HG03521 (cell line): ENCODE measurements at regions not wholly inside any gene's neighbourhood (a gene's known extent, or its start where the extent isn't known, plus 50 kb on each side); places are given as distances from the start of the nearest gene placed in this dataset.
"Not testable (repeated sequence)": the region's sequence is repeated elsewhere in the genome, so short reads cannot be mapped to it uniquely, and the experiment has no call there.

Experiments used
- ATAC-seq: cut with Tn5 transposase; IDR thresholded peaks from one replicate; pipeline ENCODE4 v1.9.1; 2021; ENCODE audit warnings: mild to moderate bottlenecking, moderate library complexity; ENCODE audit not compliant: unreplicated experiment

DNA sequence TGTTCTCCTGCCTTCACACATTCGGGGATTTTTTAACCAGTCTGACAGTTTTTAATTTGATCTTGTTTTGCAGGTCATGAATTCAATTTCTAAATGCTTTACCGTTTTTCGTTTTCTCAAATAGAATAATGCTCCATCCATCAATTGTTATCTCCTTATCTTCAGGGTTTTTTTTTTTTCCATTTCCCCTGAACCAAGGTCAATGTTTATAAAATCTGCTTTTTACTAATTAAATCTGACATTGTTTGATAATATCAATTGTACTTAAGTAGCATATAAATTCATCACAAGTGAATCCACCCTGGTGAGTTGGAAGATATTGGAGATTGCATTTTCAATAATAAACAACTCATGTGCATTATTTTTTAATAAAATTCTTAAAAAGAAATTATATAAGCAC lies 2004.6 kb upstream of the WWC1 start:
- ATAC-seq, result no peak

DNA sequence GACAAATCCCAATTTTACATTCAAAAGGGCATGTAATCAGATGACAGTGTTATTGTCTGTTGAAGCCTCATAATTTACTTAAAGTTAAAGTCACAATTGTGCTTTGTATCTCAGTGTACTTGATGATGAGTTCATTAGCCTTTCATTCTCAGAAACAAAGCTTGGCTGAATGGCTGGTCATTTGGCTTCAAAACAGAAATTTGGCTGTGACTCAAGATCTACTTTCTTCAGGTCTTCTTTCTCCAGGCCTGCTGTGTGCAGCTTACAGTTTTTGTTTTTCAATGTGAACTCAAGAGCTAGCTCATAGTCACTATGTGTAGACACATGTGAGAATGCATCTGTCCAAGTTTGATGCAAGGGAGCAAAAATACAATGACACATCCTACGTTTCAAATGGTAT lies 2003.6 kb upstream of the WWC1 start:
- ATAC-seq, result no peak

GRCh38 chr5:166291800-166292199 lies 1999.6 kb upstream of the WWC1 start:
- not testable (repeated sequence) for ATAC-seq

DNA sequence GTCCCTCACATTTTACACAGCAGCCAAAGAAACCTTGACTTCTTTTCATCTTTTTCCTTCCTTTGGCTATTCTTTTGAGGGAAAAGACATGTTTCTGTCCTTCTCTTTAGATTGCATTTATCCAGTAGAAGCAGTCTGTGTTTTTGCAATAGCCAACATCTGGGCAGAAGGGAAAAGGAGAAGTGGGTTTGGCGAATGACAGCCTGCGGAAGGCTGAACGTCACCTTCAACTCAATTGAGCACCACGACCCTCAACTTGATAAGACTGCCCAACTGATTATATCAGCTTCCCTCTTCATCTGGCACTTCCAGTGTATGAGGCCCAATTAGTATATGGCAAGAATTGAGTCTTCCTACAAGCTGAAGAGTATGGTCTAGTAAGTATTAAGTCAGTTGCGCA lies 1997.6 kb upstream of the WWC1 start:
- no peak for ATAC-seq

DNA sequence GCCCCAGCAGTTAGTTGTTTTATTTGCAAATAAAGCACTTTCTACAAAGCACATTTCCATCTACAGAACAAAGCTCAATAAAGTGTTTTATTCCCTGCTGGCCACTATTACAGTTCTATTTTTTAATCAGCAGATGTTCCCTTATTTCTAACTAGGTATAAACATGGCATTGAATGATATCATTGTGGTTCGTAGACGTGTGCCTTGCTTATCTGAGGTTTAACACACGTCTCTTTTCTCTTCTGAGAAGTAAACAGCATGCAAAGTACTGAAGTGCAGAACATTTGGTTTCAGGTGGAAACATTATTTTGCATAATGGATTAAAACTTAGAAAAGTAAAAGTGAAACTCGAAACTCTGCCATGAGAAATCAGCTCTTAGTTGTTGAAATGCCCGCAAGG lies 1989.3 kb upstream of the WWC1 start:
- ATAC-seq, result no peak

GRCh38 chr5:166317425-166317824 lies 1974.0 kb upstream of the WWC1 start:
- ATAC-seq, result no peak

DNA sequence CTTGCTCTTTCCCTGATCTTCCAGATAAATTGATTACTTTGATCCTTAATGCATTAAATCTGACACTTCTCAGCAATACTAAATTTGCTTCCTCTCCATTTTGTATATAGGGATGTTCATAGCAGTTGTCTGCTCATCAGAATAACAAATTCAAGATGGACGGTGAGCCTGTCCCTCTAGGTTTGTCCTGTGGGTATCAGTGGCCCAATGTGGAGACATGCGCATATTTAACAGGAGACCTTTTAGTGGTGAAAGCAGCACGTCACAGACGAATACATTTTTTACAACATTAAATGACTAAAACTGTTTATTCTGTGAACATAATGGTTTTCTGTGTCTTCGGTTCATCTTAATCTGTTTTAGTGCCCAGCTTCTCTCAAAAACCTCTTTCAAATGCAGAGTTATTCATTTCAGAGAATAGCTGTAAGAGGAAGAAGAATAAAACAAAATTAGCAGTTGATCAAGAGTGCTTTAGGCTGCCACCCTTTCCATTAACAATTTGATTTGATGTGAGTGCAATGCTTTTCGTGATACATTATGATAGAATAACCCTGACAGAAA lies 1970.4 kb upstream of the WWC1 start:
- ATAC-seq, result no peak

DNA sequence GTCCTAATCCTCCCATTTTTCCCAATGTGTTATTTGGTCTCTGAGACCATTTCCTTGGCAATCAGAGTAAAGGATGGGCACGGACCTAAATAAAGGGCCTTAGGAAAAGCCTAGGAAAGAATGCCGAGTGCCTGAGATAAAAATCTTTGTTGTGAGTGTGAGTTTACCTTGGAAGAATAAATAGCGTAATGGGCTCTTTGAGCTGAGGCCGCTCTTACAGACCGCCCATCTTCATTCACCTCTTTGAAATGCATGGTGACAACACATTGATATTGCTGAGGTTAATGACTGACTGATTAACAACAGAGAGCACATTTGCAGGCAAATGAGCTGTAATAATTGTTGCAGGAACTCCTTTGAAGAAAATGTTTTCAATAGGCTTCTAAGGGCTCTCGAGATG lies 1967.1 kb upstream of the WWC1 start:
- ATAC-seq, result no peak

GRCh38 chr5:166329149-166329800 lies 1962.2 kb upstream of the WWC1 start:
- ATAC-seq, result no peak

DNA sequence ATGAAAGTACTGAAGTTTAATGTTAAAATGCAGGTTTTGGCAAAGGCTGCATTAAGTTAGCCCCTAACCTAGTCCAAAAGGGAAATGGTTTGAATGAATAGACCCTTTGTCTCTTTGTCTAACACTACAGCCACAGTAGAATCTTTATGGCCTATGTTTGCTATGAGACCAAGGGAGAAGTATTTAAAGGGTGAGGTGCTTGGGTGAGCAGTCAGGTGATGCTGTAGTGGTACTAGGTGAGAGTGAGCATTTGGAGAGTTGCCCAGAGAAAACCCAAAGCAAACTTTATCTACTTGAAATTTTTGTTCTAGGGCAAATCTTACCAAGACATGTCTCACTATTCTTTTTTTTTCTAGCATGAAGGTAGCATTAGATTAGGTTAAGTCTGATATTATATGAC lies 1961.4 kb upstream of the WWC1 start:
- ATAC-seq, result no peak

GRCh38 chr5:166331521-166331920 lies 1959.9 kb upstream of the WWC1 start:
- ATAC-seq, result no peak

- no peak for ATAC-seq
Observed at GRCh38 chr5:166338801-166339200, 1952.6 kb upstream of the WWC1 start.

DNA sequence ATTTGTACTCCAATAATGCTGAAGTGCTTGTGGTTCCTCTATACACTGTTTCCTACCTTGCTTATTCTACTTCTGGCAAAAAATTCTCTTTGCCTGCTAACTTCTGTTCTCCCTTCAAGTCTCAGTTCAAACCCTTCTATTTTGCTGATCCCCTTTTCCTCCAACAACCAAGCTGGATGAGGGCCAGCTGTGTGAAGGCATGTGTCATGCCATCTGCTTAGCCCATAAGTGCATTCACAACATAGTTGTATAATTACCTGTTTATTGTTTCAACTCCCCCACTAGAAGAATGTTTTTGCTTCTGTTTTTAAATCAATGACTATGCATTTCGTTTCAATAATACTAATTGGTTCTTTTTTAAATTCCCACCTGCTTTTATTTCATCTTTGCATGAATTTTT lies 1951.4 kb upstream of the WWC1 start:
- no peak for ATAC-seq

GRCh38 chr5:166341740-166342337 lies 1949.6 kb upstream of the WWC1 start:
- ATAC-seq, result no peak

GRCh38 chr5:166342402-166342801 lies 1949.0 kb upstream of the WWC1 start:
- no peak for ATAC-seq

DNA sequence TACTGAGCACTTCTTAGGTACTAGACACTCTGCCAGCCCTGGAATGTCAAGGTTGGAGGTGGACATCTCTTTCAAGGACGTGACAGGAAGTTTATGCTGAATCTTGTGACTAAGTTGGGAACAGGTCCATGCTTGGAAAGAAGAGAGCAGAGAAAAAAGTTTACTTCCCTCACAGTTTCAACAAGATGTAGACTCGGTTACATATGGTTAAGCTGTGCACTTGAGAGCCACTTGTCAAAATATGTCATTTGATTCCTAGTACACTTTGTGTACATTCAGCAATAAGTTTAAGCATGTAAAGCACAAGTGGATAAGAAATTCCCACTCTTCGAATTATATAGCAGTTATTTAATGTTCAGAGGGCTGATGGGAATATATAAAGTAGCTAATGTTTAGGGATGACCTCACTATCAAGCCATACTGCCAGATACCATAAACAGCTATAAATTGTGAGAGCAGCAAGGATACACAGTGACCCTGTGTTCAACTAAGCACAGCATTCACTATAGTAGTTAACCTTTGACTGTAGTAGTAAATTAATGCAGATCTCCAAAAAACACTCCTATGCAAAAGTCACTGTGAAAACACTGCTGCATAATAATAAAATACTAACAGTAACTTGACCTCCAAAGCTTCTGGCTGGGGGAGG lies 1944.6 kb upstream of the WWC1 start:
- ATAC-seq, result no peak

DNA sequence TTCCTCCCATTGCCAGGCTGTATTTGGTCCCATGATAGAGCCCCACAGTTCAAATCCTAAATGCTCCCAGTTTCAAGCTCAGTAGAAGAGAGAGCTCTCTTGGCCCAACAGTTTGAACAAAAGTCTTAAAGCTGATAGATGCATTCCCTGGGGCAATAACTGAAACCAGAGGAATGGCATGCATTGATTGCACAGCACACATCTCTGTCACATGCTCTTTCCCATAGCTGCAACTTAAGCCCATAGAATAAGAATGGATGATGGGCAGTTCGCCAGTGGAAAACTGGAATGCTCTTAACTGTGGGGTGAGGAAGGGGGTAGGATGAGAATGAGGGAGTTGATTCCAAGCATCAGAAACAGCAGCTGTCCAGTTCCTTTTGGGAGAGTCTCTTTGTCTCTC lies 1942.4 kb upstream of the WWC1 start:
- no peak for ATAC-seq

GRCh38 chr5:166353580-166353979 lies 1937.9 kb upstream of the WWC1 start:
- no peak for ATAC-seq

- no peak for ATAC-seq
Observed at GRCh38 chr5:166354332-166354731, 1937.1 kb upstream of the WWC1 start.

DNA sequence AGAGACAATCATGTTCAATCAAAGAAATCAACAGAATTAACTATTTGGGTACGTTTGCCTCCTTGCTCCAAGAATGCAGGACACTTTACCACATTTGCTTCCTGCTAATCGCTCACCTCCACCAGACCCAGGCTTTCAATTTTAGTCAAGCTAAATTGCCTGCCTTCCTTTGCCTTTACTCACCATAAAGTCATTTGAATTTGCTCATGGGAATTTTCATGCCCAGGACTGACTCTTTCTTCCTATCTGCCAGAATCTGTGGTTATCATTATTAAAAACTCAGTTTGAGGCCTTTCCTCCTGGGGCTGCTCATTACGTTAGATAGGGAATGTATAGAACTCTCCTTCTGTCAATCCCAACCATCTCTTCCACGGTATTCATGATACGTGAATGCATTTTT lies 1935.3 kb upstream of the WWC1 start:
- ATAC-seq, result no peak

- ATAC-seq, result no peak
Observed at GRCh38 chr5:166358127-166358830, 1933.2 kb upstream of the WWC1 start.
